ENCODE measurements at regions not wholly inside any gene's neighbourhood (a gene's known extent, or its start where the extent isn't known, plus 50 kb on each side); places are given as distances from the start of the nearest gene placed in this dataset.

DNA sequence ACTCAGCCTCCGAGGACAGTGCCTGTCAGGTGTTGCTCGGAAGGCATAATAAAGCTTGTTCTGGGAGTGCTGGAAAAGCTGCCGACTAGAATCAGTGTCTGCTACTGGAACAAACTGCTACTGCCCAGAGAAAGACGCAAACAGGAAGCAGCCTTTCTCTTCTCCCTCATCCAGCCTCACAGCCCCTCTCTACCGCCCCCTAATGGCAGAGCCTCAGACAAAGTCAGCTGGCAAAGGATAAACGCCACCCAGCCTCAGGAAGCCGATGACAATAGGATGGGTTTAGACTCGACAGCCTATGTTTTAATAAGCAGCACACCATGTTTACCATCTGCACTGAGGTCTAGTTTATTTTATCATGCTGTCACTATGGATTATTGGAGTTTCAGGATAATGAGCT, 169.5 kb upstream of the LYZL1 start:
- DNase-seq (ENCODE audit: low spot score), result no peak
- Histone ChIP-seq H3K4me3 (no peak overlapping the region), H3K27ac (no peak overlapping the region)
- TF ChIP-seq, protein P1, sequence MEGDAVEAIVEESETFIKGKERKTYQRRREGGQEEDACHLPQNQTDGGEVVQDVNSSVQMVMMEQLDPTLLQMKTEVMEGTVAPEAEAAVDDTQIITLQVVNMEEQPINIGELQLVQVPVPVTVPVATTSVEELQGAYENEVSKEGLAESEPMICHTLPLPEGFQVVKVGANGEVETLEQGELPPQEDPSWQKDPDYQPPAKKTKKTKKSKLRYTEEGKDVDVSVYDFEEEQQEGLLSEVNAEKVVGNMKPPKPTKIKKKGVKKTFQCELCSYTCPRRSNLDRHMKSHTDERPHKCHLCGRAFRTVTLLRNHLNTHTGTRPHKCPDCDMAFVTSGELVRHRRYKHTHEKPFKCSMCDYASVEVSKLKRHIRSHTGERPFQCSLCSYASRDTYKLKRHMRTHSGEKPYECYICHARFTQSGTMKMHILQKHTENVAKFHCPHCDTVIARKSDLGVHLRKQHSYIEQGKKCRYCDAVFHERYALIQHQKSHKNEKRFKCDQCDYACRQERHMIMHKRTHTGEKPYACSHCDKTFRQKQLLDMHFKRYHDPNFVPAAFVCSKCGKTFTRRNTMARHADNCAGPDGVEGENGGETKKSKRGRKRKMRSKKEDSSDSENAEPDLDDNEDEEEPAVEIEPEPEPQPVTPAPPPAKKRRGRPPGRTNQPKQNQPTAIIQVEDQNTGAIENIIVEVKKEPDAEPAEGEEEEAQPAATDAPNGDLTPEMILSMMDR (IDR thresholded peaks at IDR 0.05), result no peak

DNA sequence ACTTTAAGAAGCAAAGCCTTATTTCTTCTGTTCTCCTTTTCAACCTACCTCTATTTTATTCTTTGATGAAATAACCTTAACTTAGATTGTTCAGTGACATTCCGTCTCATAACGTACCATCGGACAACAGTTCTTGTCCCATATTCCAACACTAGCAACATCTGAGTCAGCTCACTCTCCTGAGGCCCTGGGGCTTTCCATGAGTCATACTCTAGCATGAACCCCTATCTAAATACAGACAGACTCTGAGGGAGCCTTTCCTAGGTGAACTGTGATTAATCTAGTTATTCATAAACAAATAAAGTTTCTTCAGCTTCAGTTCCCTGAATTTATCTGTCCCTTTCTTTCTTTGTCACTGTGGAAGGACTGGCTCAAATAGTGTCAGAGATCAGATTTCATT, 168.7 kb upstream of the LYZL1 start:
- no peak for DNase-seq (ENCODE audit: low spot score)
- Histone ChIP-seq H3K27ac (no peak overlapping the region), H3K4me3 (no peak overlapping the region)
- TF ChIP-seq, protein P1 (IDR thresholded peaks at IDR 0.05), result no peak

DNA sequence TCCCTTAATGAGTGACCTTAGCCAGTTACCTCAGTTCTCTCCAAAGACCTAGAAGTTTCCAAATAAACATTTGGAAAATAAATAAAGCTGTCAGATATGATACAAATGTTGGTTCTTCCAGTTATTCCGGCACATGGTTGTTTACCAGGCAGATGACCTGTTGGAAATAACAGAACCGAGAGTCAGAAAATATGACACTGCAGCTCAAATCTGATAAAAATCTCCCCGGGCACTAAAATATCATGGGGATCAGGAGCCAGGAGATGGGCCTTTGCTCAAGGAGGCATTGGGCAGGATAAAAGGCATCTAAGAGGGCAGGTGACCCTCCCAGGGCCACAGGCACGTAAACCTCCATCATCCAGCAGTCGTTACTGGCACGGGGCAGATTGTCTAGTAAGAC, 164.0 kb upstream of the LYZL1 start:
- Histone ChIP-seq H3K27ac (no peak overlapping the region), H3K4me3 (no peak overlapping the region)
- DNase-seq (ENCODE audit: low spot score), result no peak
- TF ChIP-seq, protein P1 (IDR thresholded peaks at IDR 0.05), result no peak

DNA sequence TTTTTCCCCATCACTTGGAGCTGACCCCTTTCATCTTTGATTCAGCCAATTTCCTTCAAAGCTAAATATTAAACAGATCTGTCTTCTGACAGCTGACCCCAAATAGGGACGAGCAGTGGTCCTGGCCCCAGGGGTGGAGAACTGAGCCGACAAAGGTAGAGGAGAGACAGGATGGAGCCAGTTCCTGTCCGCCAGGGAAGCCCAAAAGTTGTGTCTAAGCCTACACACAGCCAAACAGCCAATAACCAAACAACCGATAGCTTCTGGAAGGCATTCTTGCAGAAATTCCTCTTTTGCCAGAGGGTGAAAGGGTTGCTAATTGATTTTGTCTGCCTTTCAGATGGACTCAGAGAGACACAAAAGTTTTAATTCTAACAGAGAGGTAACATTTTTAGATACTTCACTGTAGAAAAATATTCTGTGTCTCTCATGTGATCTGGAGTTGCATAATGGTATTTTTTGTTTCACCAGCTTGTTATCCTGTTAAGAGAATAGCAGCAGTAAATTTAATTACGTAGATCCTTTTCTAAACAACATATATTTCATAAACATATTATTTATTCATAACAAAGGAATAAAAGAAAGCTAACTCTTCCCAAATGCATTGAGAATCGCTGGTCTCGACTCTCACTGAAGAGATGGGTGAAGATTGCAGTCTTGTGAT, 161.7 kb upstream of the LYZL1 start:
- H3K4me3 ChIP-seq, result no peak overlapping the region
- TF ChIP-seq, protein P1 (IDR thresholded peaks at IDR 0.05), result no peak
- no peak overlapping the region for H3K27ac ChIP-seq
- no peak for DNase-seq (ENCODE audit: low spot score)

DNA sequence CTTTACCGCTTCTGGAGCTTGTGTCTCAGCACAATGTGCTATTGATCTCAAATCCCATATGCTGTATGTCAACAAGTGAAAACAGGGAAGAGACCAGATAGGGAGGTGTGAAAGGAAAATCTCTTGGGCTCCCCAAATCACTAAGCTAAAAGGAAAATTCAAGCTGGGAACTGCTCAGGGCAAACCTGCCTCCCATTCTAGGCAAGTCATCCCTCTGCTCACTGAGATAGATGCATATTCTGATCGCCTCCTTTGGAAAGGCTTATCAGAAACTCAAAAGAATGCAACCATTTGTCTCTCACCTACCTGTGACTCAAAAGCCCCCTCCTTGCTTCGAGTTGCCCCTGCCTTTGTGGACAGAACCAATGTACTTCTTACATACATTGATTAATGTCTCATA, 161.1 kb upstream of the LYZL1 start:
- H3K4me3 ChIP-seq, result no peak overlapping the region
- TF ChIP-seq, protein P1 (IDR thresholded peaks at IDR 0.05), result no peak
- DNase-seq (ENCODE audit: low spot score), result no peak
- H3K27ac ChIP-seq, result no peak overlapping the region

DNA sequence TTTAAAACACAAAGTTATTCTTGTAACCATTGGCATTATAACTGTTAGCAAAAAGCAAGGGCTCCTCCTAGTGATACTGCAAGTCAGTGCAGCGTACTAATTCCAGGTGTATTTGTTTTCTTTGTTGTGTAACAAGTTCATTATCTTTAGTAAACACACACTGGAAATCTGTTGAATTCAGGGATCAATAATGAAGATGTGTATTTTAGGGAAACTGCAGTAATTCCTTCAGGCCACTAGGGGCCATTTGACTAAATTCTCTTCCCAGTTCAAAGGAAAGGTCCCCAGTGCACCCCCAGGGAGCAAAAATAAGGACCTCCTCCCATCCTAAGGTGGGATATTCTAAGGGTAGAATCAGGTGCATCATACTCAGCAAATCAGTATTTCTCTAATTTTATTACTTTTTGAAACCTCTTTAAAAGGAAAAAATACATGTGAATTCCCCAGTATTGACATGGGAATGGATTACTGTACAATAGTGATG, 158.6 kb upstream of the LYZL1 start:
- H3K27ac ChIP-seq, result no peak overlapping the region
- TF ChIP-seq, protein P1 (IDR thresholded peaks at IDR 0.05), result peak; percentile 37
- H3K4me3 ChIP-seq, result no peak overlapping the region
- no peak for DNase-seq (ENCODE audit: low spot score)

DNA sequence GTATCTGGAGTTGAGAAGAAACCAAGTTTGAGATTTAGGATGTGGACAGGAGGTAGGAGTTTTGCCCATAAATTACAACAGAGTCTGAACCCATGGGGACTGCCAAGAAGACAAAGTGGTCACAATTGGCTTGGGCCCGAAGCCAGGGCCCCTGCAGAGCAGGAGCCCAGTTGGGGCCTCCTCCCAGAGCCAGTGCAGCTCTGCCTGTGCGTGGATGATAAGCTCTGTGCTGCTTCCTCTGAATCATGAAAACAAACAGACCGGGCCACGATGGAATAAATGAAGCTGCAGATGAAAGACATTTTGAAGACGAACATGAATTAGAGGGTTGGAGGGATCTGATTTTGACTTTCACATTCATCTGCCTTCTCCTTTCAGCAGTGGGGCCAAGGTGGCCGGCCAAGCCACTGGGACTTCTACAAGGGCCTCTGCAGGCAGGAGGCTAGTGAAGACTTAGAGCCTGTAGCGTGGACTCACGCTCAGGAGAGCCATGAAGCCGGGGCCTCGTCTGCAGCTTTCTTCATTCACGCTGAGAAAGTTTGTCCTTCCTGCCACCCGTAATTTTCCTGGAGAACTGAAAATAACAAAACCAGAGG, 156.8 kb upstream of the LYZL1 start:
- DNase-seq (ENCODE audit: low spot score), result no peak
- TF ChIP-seq, protein P1 (IDR thresholded peaks at IDR 0.05), result no peak
- Histone ChIP-seq H3K4me3 (no peak overlapping the region), H3K27ac (peak overlapping the region in 1 of 2 donors; percentile 68)
